Gastrocnemius medialis (tissue), 4 donors: ENCODE measurements at regions not wholly inside any gene's neighbourhood (a gene's known extent, or its start where the extent isn't known, plus 50 kb on each side); places are given as distances from the start of the nearest gene placed in this dataset.

Source experiments
- POLR2A ChIP-seq, 2 donors: fragments of 450-650 bp; IDR thresholded peaks; one replicate each; pipeline ENCODE4 v1.6.1; 2017; ENCODE audit warnings: antibody characterized with exemption in 2 of 2, mild to moderate bottlenecking in 2 of 2, moderate library complexity in 2 of 2
- TF ChIP-seq, protein P1 (sequence below), 5 experiments: fragments of 450-650 bp in 3 of 5; fragments of 200-600 bp in 2 of 5; sonication (generic) in 2 of 5; IDR thresholded peaks in 4 of 5; conservative IDR thresholded peaks in 1 of 5; 1 replicate in 4 of 5; 2 replicates in 1 of 5; pipeline ENCODE4 v1.5.1; 2016 to 2019; ENCODE audit warnings: antibody characterized with exemption in 5 of 5, mild to moderate bottlenecking in 3 of 5, moderate library complexity in 3 of 5

DNA sequence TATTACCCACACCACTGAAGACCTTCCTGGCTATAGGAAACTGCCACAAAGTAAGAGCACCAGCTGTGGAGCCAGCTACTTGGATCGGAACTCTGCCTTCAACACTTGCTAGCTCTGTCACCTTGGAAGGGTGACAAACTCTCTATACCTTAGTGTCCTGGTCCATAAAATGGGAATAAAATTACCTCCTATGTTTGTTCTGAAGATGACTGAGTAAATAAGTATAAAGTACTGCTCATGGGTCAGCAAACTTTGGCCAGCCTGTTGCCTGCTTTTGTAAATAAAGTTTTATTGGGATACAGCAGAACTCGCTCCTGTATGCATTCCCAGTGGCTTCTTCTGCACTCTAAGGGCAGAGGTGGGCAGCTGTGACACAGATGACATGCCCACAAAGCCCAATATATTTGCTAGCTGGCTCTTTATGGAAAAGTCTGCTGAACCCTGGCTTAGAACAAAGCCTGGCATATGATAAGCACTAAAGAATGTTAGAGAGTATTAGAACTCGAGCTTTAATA lies 451.3 kb downstream of the TMEM182 start:
- TF ChIP-seq, protein P1, sequence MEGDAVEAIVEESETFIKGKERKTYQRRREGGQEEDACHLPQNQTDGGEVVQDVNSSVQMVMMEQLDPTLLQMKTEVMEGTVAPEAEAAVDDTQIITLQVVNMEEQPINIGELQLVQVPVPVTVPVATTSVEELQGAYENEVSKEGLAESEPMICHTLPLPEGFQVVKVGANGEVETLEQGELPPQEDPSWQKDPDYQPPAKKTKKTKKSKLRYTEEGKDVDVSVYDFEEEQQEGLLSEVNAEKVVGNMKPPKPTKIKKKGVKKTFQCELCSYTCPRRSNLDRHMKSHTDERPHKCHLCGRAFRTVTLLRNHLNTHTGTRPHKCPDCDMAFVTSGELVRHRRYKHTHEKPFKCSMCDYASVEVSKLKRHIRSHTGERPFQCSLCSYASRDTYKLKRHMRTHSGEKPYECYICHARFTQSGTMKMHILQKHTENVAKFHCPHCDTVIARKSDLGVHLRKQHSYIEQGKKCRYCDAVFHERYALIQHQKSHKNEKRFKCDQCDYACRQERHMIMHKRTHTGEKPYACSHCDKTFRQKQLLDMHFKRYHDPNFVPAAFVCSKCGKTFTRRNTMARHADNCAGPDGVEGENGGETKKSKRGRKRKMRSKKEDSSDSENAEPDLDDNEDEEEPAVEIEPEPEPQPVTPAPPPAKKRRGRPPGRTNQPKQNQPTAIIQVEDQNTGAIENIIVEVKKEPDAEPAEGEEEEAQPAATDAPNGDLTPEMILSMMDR (IDR thresholded peaks at IDR 0.05 in 4 of 5, conservative IDR thresholded peaks at IDR 0.05 in 1 of 5) = no peak
- TF ChIP-seq POLR2A (IDR thresholded peaks at IDR 0.05) = no peak
